Small intestine (tissue), 7 donors: ENCODE measurements at regions not wholly inside any gene's neighbourhood (a gene's known extent, or its start where the extent isn't known, plus 50 kb on each side); places are given as distances from the start of the nearest gene placed in this dataset.

Experiments
- DNase-seq, 2 donors: peaks; one replicate each; pipeline versions ENCODE4 v3.0.0 to v3.0.0-alpha.2; 2013
- FAIRE-seq: peaks from 2 replicates; lab custom pipeline; 2012; peaks lifted over from hg19 to GRCh38; lab: Jason Lieb, UNC
- H3K27ac ChIP-seq, 3 donors: one replicate each; pipeline ENCODE4 v1.5.1; 2013; ENCODE audit warnings: low read length in 2 of 3, mild to moderate bottlenecking in 2 of 3, control low read depth in 1 of 3, inconsistent platforms in 1 of 3, low read depth in 1 of 3, moderate library complexity in 1 of 3
- H3K27me3 ChIP-seq, 3 donors: one replicate each; pipeline ENCODE4 v1.6.1; 2013; ENCODE audit warnings: low read length in 3 of 3, inconsistent platforms in 1 of 3; ENCODE audit not compliant: control insufficient read depth in 3 of 3, insufficient read depth in 3 of 3
- H3K36me3 ChIP-seq, 3 donors: one replicate each; pipeline ENCODE4 v1.6.1; 2013; ENCODE audit warnings: low read length in 3 of 3, inconsistent platforms in 1 of 3, low read depth in 1 of 3, mild to moderate bottlenecking in 1 of 3, moderate library complexity in 1 of 3; ENCODE audit not compliant: control insufficient read depth in 3 of 3, insufficient read depth in 2 of 3
- H3K4me1 ChIP-seq, 3 donors: one replicate each; pipeline ENCODE4 v1.6.1; 2013; ENCODE audit warnings: low read length in 2 of 3, inconsistent platforms in 1 of 3, low read depth in 1 of 3, mild to moderate bottlenecking in 1 of 3, moderate library complexity in 1 of 3; ENCODE audit not compliant: control insufficient read depth in 3 of 3, insufficient read depth in 2 of 3
- H3K4me3 ChIP-seq, 3 donors: one replicate each; pipeline ENCODE4 v1.5.1; 2013; ENCODE audit warnings: low read length in 3 of 3, control low read depth in 1 of 3, inconsistent platforms in 1 of 3, low read depth in 1 of 3, mild to moderate bottlenecking in 1 of 3, moderate library complexity in 1 of 3
- H3K9me3 ChIP-seq, 2 donors: one replicate each; pipeline ENCODE4 v1.6.1; 2013; ENCODE audit warnings: low read depth in 1 of 2, low read length in 1 of 2; ENCODE audit not compliant: control insufficient read depth in 2 of 2, insufficient read depth in 1 of 2
- WGBS, 3 donors: extraction: QIAGEN DNeasy Blood & Tissue Kit; methylation state at CpG; one replicate each; pipeline ENCODE4 v1.1.7; 2013; 5-methylcytosine and 5-hydroxymethylcytosine counted together
- donor health status: healthy with polysubstance abuse.
- donor health status: control.
- donor health status: control.
- donor health status: Bipolar disorder and iron deficiency.
- donor health status: healthy.

- FAIRE-seq (no peak), DNase-seq (no peak)
- H3K36me3 ChIP-seq, result no peaks in the 10 kb centered on the region
- no peaks in the 10 kb centered on the region for H3K9me3 ChIP-seq
- no peak overlapping the region for H3K27ac ChIP-seq
- no peaks in the 10 kb centered on the region for H3K4me1 ChIP-seq
- WGBS, 3 donors, result 82 to 94% (median 91%) methylated on average over 1 of the region's 1 CpG
- no peaks in the 10 kb centered on the region for H3K27me3 ChIP-seq
- no peak overlapping the region for H3K4me3 ChIP-seq
Measured at GRCh38 chr18:45334191-45334590, 281.1 kb upstream of the SLC14A2 start.

DNA sequence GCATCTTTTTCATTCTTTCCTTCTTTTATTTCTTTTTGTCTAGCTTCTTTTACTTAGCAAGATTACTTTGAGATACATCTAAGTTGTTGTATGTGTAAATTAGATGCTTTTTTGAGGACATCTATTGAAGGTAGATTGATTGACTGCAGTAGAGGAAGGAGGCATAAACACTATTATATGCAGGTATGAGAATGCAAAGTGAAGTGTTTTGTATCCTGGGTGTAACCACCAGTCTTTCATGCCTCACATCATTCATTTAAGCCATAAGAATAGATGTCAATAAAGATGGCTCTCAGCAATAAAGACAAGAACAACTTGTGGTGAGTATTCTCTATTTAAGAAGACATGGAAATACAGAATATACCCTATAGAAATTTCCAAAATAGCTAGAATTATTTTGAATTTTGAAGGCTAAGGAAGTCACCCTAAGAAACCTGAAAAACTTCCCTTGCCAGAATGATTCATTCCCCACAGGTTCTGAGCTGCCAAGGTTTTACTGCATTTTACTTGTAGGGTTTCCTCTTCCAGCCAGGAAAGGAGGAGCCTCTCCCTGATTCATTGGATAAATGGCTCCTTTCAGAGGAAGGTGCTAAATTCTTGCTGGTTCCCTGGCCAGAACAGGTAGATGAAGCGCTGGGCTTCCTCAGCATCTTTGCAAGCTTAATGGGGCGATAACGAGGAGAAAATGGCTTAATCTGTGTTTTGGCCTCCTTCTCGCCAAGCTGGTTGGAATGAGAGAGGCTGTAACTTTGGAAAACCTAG, 279.8 kb upstream of the SLC14A2 start:
- Histone ChIP-seq H3K9me3 (no peaks in the 10 kb centered on the region), H3K4me3 (no peak overlapping the region), H3K4me1 (no peaks in the 10 kb centered on the region), H3K27ac (no peak overlapping the region), H3K27me3 (no peaks in the 10 kb centered on the region), H3K36me3 (no peaks in the 10 kb centered on the region)
- FAIRE-seq (no peak), DNase-seq (peak in 1 of 2 donors; percentile 30)
- WGBS, 3 donors, result 59 to 75% (median 59%) methylated on average over 4 of the region's 4 CpGs

- Histone ChIP-seq H3K4me3 (no peak overlapping the region), H3K36me3 (no peaks in the 10 kb centered on the region), H3K27me3 (no peaks in the 10 kb centered on the region), H3K27ac (no peak overlapping the region), H3K9me3 (no peaks in the 10 kb centered on the region), H3K4me1 (no peaks in the 10 kb centered on the region)
- FAIRE-seq (no peak), DNase-seq (no peak)
- WGBS, 3 donors, result 81 to 90% (median 88%) methylated on average over 1 of the region's 1 CpG
Measured at GRCh38 chr18:45336448-45336847, 278.8 kb upstream of the SLC14A2 start.

- no peak overlapping the region for H3K4me3 ChIP-seq
- H3K4me1 ChIP-seq, result no peaks in the 10 kb centered on the region
- H3K27ac ChIP-seq, result no peak overlapping the region
- no peaks in the 10 kb centered on the region for H3K9me3 ChIP-seq
- FAIRE-seq (no peak), DNase-seq (no peak)
- H3K27me3 ChIP-seq, result no peaks in the 10 kb centered on the region
- 64 to 83% (median 78%) methylated on average over 1 of the region's 1 CpG for WGBS, 3 donors
- no peaks in the 10 kb centered on the region for H3K36me3 ChIP-seq
Measured at GRCh38 chr18:45337477-45337876, 277.8 kb upstream of the SLC14A2 start.

DNA sequence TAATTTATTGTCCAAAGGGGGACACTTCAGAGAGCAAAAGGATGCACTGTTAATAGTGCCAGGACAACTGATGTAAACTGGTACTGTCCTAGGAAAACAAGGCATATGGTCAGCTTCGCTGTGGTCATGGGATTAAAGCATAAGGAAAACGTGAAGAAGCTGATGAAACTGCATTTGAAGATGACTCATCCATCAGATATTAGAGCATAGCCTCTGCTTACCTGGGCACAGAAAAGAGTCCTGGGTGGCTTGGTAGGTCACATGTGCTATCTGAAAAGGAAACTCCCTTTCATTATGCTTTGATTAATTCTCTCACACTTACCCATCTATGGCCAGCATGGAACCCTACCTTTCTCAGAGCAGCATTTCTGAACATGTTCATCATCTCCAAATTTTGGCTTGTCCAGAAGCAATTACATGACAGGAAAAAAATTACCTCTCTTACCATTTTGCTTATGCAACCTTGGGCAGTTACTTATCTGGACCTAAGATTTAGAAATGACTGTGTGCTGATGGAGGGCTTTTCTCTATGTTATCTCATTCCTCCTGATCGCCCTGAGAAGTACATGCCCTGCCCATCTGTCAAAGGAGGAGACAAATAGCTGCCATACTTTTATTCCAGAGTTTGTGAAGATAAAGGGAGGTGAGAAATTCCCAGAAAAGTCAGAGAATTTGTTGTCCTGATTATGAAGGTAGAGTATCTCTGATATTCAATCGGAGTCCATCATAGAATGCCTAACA, 275.3 kb upstream of the SLC14A2 start:
- Histone ChIP-seq H3K27me3 (no peaks in the 10 kb centered on the region), H3K4me1 (no peaks in the 10 kb centered on the region), H3K27ac (no peak overlapping the region), H3K36me3 (no peaks in the 10 kb centered on the region), H3K4me3 (no peak overlapping the region), H3K9me3 (no peaks in the 10 kb centered on the region)
- FAIRE-seq, result no peak
- peak in 1 of 2 donors; percentile 5 for DNase-seq
- WGBS, 3 donors, result 64 to 74% (median 69%) methylated on average over 4 of the region's 4 CpGs

GRCh38 chr18:45340884-45341283, 274.4 kb upstream of the SLC14A2 start:
- H3K4me1 ChIP-seq, result no peaks in the 10 kb centered on the region
- no peak for FAIRE-seq
- H3K27me3 ChIP-seq, result no peaks in the 10 kb centered on the region

DNA sequence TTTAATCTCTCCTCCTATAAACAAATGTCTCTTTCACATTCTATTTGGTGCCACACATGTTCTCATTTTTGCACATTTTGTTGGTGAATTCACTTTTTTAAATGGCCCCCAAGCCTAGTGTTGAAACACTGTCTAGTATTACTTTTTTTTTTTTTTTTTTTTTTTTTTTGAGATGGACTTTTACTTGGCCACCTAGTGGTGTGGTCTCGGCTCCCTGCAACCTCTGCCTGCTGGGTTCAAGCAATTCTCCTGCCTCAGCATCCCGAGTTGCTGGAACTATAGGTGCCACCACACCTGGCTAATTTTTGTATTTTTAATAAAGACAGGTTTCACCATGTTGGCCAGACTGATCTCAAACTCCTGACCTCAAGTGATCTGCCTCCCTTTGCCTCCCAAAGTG, 273.8 kb upstream of the SLC14A2 start:
- WGBS, 3 donors, result 61 to 76% (median 70%) methylated on average over 2 of the region's 2 CpGs
- FAIRE-seq (no peak), DNase-seq (no peak)
- no peaks in the 10 kb centered on the region for H3K9me3 ChIP-seq
- no peaks in the 10 kb centered on the region for H3K27me3 ChIP-seq
- H3K36me3 ChIP-seq, result no peaks in the 10 kb centered on the region
- no peaks in the 10 kb centered on the region for H3K4me1 ChIP-seq
- H3K4me3 ChIP-seq, result no peak overlapping the region
- H3K27ac ChIP-seq, result no peak overlapping the region

More at GRCh38 chr18:45340884-45341283, 274.4 kb upstream of the SLC14A2 start:
- H3K9me3 ChIP-seq, result no peaks in the 10 kb centered on the region
- H3K36me3 ChIP-seq, result no peaks in the 10 kb centered on the region
- WGBS, 3 donors, result 79 to 88% (median 81%) methylated on average over 3 of the region's 3 CpGs
- H3K27ac ChIP-seq, result no peak overlapping the region
- no peak for DNase-seq
- H3K4me3 ChIP-seq, result no peak overlapping the region

- no peaks in the 10 kb centered on the region for H3K27me3 ChIP-seq
- no peak for FAIRE-seq
Measured at GRCh38 chr18:45342166-45342565, 273.1 kb upstream of the SLC14A2 start.

More at GRCh38 chr18:45342166-45342565, 273.1 kb upstream of the SLC14A2 start:
- Histone ChIP-seq H3K4me1 (no peaks in the 10 kb centered on the region), H3K4me3 (no peak overlapping the region), H3K27ac (no peak overlapping the region), H3K9me3 (no peaks in the 10 kb centered on the region), H3K36me3 (no peaks in the 10 kb centered on the region)
- DNase-seq, result no peak
- 56 to 84% (median 78%) methylated on average over 3 of the region's 3 CpGs for WGBS, 3 donors
